Stimulated activated CD4-positive, alpha-beta T cell treated with anti-CD3 and anti-CD28 coated beads, Interleukin-1b, Interleukin-23, amount 100 ng/mL, for 1 hour (primary cell): ENCODE measurements at regions not wholly inside any gene's neighbourhood (a gene's known extent, or its start where the extent isn't known, plus 50 kb on each side); places are given as distances from the start of the nearest gene placed in this dataset.
"Not testable (repeated sequence)": the region's sequence is repeated elsewhere in the genome, so short reads cannot be mapped to it uniquely, and the experiment has no call there.

Experiments used
- DNase-seq, 2 donors: peaks; one replicate each; pipeline ENCODE4 v3.0.0-alpha.2; 2020; ENCODE audit warnings: low read depth in 2 of 2

DNA sequence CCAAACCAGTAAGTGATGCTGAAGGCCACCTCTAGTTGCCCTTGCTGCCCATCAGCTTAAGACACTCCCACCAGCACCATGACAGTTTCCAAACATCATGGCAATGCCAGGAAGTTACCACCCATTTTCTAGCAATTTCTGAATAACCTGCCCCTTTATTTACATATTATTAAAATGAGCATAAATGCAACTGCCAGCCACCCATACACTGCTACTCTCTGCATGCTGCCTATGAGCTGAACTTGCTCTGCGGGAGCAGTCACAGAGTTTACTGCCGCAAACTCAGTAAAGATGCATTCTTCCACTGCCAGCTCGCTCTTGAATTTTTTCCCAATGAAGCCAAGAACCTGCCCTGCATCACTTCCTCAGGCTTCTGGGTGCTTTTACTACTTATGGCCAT lies 212.6 kb downstream of the SH2D4B start:
- DNase-seq = no peak

DNA sequence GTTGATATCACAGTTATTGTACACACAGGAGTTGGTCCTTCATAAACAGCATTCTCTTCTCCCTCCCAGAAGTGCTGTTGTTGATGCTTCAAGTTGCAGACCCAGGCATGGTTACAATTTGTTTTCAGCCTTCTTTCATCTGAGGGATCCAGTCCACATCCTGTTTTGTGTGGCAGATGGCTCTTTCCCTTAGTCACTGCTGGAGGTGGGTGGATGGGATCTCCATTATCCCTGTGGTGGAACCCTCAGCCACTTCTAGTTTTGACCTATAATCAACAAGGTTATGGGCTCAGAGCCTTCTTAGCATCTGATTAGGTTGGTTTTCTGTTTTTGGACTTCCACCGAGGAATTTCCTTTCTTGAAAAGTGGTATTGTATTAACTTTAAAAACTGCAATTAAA lies 214.2 kb downstream of the SH2D4B start:
- no peak for DNase-seq

DNA sequence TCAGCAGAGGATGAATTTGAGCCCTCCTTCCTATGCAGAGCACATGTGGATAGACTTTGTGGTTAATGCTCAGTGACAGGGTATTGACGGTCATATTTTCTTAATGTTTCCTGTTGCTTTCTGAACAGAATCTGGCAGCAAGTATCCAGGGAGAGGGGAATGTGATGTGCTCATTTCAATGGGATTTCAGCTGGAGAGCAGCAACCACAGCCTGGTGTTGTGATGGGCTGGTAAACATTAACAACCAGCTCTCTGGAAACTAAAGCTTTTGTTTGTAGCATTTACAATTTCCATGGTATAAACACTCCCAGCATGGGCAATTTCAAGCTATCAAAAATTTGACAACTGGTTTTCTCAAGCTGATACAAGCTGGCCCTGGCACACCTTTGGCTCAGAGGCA lies 215.9 kb downstream of the SH2D4B start:
- no peak for DNase-seq

DNA sequence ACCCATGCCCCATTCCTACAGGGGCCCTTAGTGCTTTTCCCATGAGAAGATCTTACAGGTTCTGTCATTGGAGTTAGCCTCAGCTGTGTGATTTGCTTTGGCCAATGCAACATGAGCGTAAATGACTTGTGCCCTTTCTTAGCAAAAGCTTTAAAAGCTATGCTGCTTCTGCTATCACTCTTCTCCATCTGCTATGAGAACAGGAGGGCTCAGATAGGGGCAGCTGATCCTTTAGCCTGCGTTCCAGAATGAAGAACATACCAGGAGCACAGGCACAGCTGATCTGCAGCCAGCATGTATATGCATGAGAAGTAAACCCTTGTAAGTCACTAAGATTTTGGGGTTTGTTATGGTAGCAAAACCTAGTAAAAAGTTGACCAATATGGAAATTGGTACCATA lies 218.2 kb downstream of the SH2D4B start:
- DNase-seq = no peak

DNA sequence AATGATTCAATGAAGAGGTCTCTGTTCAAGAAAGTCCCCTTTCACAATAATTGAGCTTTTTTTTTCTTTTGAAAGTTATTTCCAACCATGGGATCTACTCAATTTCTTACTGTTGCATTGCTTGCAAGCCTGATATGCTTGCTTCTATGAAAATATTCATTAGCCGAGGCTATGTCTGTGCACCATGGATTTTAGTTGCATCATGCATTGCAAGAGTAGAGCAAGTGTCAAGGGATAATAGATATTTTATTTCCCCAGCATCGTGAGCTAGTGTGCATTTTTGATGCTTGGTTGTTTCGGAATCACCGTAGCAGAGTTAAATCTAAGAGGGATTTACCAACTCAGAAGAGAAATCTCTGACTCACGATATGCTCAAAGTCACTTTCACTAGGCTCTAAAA lies 222.0 kb downstream of the SH2D4B start:
- no peak for DNase-seq

DNA sequence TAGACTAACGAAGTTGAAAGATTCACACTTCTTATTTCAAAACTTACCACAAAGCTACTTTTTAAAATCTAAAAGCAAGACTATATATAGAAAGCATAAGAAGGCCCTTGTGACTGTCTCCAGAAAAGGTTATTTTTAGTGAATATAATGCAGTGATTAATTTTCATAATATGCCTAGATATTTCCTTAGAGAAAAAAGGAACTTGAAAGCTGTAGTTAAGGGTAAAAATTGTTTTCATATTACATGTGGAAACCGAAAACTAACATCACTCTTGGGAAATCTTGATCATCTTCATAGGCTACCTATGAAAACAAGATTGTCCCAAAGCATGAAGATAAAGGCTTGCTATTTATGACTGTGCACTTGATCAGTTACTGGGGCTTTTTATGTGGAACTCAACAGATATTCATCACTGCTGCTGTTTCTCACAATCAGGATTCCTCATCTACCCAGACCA lies 223.2 kb downstream of the SH2D4B start:
- no peak for DNase-seq

DNA sequence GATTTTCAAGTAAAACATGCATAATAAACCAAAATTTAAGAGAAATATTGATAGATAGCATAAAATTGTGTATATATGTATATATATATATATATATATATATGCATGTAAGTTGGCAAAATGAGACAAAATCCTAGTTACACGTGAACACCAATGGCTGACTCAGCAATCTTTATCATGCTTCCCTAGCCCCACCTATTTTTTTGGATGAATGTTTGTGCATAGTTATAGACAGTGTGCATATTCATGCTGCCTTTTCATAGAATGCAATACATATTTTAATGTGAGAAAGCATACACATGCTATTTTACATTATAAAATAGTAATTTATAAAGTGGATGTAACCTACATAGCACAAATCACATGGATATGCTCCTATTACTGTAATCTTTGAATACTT lies 230.3 kb downstream of the SH2D4B start:
- no peak for DNase-seq

DNA sequence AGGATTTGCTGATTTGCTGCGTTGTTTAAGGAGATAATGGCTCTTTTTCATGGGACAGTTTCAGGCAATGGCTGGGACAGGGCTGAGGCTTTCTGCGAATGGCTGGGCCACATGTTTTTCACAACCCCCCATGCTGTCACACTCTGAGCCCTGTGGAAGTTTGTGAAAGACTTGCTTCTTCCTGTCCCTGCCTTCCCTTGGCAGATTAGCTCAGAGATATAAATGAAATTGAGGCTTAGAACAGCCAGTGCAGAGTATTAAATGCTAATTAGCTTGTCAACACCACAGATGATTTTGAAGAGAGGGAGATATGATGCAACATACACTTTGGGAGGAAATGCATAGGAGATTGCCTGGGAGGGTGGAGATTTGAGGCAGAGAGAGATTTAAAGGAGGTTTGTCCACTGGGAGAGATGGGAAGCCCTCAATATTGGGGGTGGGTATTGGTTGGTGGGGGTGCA lies 232.0 kb downstream of the SH2D4B start:
- DNase-seq = no peak

DNA sequence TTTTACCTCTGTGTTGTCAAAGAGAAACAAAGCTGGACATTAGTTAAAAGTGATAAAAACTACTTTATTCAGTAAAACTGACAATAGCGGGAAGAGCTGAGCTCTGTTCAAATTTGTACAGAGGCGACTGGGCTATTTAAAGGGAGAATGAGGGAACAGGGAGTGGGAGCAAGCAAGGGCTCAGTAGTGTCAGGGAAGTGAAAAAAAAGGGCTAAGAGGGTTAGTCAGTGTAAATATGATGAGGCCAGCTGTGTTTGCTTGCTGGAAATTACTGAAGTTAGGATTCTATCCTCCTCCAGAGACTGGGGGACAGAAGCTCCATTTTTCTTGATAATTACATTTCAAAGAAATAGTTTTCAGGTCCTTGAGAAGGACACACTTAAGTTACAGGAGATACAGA lies 232.5 kb downstream of the SH2D4B start:
- no peak for DNase-seq

DNA sequence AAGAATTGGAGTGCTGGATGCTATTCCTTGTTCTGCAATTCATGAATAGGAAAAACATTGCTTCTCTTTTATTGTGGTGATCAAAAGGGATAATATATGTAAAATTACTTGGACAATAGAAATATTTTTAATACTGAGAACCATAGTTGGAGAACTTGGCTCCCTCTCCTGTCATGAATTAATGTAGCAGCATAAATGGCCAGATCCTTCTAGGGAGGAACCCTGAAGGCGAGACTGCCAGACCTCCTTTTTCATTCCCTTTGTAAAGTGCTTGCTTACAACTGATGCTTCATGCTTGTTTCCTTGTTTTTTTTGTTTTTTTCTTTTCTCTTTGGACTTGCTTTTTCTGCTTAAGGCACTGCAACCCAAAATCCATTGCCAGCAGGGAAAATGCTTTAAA lies 233.6 kb downstream of the SH2D4B start:
- DNase-seq = no peak

DNA sequence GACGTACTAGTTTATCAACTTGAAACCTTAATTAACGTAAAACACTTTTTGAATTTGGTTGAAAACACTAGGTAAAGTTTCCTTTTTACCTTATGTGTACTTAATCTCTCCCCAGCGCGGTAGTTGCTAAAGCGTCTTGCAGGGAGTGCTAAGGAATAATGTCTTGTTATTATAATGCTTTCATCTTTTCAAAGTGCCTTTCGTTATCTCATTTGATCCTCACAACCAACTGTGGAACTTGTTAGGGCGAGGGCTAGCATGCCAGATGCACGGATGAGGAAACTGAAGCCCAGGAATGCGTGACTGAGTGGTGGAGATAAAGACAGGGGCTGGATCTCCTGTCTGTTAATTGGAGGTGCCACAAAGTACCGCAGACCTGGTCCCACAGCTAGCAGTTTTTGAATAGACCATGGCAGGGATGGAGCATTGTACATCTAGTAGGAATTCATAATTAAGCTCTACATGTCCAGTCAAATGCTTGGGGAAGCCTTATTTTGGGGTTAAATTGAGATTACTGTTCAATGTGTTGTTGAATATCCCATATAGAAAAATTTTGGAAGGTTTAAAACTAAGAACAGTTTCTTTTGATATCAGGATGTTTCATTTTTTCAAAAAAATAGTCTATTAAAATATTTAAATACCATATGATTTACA lies 234.3 kb downstream of the SH2D4B start:
- DNase-seq = no peak

DNA sequence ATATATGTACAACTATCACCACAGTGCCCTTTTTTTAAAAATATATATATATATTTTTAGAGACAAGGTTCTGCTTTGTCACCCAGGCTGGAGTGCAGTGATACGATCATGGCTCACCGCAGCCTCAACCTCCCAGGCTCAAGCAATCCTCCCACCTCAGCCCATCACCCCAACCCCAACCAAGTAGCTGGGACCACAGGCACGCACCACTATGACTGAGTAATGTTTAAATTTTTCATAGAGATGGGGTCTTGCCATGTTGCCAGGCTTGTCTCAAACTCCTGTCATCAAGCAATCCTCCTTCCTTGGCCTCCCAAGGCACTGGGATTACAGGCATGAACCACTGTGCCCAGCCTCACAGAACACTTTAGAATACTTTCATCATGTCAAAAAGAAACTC lies 234.9 kb downstream of the SH2D4B start:
- no peak for DNase-seq

DNA sequence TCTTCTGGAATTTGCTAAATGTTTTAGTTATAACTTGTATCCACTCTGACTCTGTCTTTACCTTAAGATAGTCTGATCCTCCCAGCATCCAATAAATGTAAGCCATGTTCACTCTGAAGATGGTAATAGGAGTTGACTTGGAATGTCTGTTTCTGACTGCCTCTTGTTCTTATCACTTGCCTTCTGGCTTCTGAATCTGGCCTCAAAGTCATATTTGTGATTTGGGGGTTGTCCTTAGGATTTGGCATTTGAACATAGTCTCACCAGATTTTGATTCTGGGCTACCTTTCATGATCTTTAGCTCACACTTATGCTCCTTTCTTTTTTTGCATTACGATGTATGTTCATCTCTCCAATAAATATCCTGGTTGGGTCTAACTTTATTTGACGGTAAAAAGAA lies 247.0 kb downstream of the SH2D4B start:
- DNase-seq = no peak

DNA sequence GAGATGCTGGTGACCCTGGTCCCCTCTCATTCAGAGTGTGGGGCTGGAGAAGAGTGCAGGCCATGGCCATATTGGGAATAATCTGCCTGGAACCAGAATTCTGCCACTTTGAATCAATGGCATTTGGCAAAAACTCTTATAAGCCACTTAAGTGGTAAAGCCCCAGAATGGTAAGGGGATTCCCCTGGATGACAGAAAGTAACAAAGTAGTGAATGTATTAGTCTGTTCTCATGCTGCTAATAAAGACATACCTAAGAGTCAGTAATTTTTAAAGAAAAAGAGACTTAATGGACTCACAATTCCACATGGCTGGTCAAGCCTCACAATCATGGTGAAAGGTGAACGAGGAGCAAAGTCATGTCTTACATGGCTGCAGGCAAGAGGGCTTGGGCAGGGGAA lies 248.6 kb downstream of the SH2D4B start:
- no peak for DNase-seq

DNA sequence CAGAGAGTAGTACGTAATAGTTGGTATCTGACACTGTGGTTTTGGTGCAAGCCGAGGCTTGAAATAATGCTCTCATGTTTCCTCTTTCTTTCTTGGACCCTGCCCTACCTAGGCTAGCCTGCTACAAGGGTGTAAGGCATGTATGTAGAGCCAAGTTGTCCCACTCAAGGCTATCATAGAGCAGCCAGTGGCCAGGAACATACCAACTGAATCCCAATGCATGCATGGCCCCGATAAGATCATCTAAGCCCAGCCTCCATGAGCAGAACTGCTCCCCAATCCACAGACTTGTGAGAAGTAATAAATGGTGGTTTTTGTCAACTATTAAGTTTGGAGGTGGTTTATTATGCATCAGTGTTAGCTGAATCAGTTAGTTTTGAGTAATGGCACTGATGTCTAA lies 250.2 kb downstream of the SH2D4B start:
- no peak for DNase-seq

DNA sequence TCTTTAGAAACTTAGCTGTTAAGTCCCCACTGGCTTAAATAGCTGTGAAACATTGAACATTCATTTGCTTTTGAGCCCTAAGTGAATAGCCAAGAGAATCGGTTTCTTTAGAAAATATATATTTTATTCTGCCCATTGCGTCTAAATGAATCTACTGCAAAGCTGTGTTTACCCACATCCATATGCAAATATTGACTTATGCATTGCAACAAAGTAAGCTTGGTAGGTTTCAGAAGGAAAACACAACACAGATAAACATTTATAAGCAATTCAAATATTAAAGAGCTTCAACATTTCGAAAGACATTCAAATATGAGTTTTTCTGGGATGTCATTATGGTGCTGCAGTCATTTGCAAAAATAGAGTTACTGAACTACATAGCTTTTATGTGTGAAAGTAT lies 257.3 kb downstream of the SH2D4B start:
- DNase-seq = no peak

DNA sequence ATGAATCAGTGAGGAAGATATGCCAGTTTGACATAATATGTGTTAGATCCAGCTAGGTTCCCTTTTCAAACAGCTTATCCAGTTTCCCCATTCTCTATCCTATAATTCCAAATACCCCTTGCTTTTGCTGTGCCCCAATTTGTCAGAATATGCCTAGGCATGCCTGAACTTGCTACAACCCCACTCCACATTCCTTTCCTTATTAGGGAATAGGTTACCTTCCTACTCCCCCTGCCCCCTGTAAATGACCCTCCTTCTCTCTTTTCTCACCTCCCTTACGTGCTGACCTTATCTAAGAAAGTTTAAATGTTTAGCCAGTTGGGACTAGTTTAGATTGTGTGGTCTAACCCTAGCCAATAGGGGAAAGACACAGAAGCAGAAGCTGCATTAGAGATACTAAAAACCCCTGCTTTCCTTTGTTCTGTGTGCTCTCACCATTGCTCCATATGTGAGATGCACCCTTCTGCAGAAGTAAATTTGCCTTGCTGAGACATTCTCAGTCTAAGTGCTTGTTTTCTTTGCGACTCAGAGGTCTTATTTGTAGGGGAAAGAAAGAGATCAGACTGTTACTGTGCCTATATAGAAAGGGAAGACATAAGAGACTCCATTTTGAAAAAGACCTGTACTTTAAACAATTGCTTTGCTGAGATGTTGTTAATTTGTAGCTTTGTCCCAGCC lies 267.8 kb downstream of the SH2D4B start:
- DNase-seq = no peak

DNA sequence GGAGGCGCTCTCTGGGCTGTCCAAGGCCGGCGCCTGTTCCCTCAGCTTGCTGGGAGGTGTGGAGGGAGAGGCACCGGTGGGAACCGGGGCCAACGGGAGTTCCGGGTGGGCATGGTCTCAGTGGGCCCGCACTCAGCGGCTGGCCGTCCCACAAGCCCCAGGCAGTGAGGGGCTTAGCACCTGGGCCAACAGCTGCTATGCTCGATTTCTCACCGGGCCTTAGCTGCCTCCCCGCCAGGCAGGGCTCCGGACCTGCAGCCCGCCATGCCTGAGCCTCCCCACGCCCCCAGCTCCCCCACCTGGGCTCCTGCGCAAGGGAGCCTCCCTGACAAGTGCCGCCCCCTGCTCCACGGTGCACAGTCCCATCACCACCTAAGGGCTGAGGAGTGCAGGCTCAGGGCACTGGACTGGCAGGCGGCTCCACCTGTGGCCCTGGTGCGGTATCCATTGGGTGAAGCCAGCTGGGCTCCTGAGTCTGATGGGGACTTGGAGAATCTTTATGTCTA lies 276.5 kb downstream of the SH2D4B start:
- no peak for DNase-seq

DNA sequence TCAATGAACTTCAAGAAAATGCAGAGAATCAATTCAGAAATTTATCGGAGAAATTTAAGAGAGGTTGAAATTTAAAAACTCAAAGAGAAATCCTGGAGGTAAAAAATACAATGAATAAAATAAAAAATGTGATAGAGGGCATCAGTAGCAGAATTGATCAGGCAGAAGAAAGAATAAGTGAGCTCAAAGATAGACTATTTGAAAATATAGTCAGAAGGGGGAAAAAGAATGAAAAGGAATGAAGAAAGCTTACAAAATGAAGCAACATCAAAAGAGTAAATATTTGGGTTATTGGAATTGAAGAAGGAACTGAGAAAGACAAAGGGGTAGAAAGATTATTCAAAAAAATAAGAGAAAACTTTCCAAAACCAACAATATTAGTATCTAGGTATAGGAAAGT lies 291.4 kb downstream of the SH2D4B start:
- no peak for DNase-seq

DNA sequence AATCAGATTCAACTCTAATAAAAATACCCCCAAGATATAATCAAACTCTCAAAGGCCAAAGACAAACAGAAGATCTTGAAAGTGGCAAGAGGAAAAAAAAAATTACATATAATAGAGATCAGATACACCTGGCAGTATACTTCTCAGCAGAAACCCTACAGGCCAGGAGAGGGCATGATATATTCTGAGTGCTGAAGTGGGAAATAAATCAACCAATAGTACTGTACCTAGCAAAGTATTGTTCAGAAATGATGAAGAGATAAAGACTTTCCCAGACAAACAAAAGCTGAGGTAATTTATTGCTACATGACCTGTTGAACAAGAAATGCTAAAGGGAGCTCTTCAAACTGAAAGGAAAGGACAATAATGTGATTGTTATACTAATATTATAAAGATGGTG lies 291.9 kb downstream of the SH2D4B start:
- no peak for DNase-seq

DNA sequence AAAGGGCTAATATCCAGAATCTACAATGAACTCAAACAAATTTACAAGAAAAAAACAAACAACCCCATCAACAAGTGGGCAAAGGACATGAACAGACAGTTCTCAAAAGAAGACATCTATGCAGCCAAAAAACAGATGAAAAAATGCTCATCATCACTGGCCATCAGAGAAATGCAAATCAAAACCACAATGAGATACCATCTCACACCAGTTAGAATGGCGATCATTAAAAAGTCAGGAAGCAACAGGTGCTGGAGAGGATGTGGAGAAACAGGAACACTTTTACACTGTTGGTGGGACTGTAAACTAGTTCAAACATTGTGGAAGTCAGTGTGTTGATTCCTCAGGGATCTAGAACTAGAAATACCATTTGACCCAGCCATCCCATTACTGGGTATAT lies 295.0 kb downstream of the SH2D4B start:
- not testable (repeated sequence) for DNase-seq

DNA sequence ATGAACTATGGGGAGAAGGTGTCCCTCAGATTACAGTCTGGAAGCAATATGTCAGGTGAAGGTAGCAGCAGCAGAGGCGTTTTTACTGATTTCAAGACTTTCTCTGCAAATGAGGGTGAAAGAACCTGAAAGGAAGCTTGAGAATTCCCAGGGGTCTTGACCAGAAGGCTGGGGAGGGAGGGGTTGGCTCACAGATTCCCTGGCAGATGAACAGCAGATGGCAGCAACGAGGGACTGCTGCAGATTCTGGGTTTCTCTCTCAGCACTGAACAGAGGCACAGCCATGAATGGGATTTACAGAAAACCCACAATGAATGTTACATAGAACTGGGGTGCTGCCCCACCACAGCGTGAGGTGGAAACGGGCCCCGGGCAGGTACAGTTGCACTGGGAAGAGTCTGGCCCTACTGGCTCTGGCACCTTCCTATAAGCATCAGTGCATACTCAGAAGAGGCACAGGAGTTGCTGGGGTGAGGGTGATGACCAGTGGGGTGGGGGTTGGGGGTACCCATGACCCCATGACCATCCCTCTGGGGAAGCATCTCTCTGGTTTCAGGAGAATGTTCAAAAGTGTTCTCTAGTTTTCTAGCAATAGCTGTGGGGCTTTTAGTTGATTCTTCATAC lies 317.8 kb downstream of the SH2D4B start:
- DNase-seq = no peak

DNA sequence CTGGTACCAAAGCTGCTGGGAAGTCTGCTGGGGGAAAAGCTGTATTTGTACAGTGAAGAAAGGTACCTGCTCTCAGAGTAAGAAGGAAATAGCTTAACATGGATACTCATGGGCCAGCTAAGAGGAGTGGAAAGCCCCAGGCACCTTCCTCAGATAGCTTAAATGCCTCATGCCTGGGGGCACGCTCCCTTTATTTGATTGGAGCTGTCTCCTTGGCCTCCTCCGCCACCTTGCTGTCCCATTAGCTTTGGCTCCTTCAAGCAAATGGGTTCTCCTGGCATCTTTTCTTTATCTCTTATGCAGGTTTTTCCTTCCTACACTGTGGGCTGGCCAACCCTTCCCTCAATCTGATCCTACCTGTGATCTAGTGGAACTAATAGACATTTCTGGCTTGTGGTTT lies 318.5 kb downstream of the SH2D4B start:
- no peak for DNase-seq
